MM.1S (cell line): ENCODE measurements at regions not wholly inside any gene's neighbourhood (a gene's known extent, or its start where the extent isn't known, plus 50 kb on each side); places are given as distances from the start of the nearest gene placed in this dataset.

Source experiments
- DNase-seq: peaks from one replicate; pipeline ENCODE4 v3.0.0-alpha.2; 2015
- H2AFZ ChIP-seq: fragments of 300-600 bp; sonication (generic); 2 replicates; pipeline ENCODE4 v1.6.0; 2016; ENCODE audit warnings: antibody characterized with exemption, low read length
- H3F3A ChIP-seq: fragments of 300-600 bp; sonication (generic); 2 replicates; pipeline ENCODE4 v1.6.1; 2016; ENCODE audit warnings: mild to moderate bottlenecking, antibody characterized with exemption, low read length, moderate library complexity, mixed read lengths; ENCODE audit not compliant: insufficient read depth
- H3K27ac ChIP-seq: fragments of 300-600 bp; sonication (generic); 2 replicates; pipeline ENCODE4 v1.5.1; 2016; ENCODE audit warnings: mild to moderate bottlenecking, low read length
- H3K27me3 ChIP-seq: fragments of 300-600 bp; sonication (generic); replicated peaks from 2 replicates; pipeline ENCODE4 v1.6.0; 2016; ENCODE audit warnings: low read length; ENCODE audit not compliant: insufficient read depth
- H3K36me3 ChIP-seq: fragments of 300-600 bp; sonication (generic); replicated peaks from 2 replicates; pipeline ENCODE4 v1.6.1; 2016; ENCODE audit warnings: mild to moderate bottlenecking, low read length, mixed read lengths; ENCODE audit not compliant: insufficient read depth
- H3K4me1 ChIP-seq: fragments of 300-600 bp; sonication (generic); 2 replicates; pipeline ENCODE4 v1.6.1; 2016; ENCODE audit warnings: low read length, mixed read lengths
- H3K4me2 ChIP-seq: fragments of 300-600 bp; sonication (generic); 2 replicates; pipeline ENCODE4 v1.6.0; 2016; ENCODE audit warnings: low read depth, low read length
- H3K4me3 ChIP-seq: fragments of 300-600 bp; sonication (generic); 2 replicates; pipeline ENCODE4 v1.5.1; 2016; ENCODE audit warnings: low read length, mixed read lengths
- H3K79me2 ChIP-seq: fragments of 300-600 bp; sonication (generic); 2 replicates; pipeline ENCODE4 v1.6.1; 2016; ENCODE audit warnings: mixed run types, low read length, mixed read lengths
- H3K9ac ChIP-seq: fragments of 300-600 bp; sonication (generic); 2 replicates; pipeline ENCODE4 v1.6.1; 2016; ENCODE audit warnings: low read length, mixed read lengths
- H3K9me2 ChIP-seq: fragments of 300-600 bp; sonication (generic); replicated peaks from 2 replicates; pipeline ENCODE4 v1.6.1; 2016; ENCODE audit warnings: mild to moderate bottlenecking, low read length, mixed read lengths; ENCODE audit not compliant: insufficient read depth
- H3K9me3 ChIP-seq: fragments of 300-600 bp; sonication (generic); replicated peaks from 2 replicates; pipeline ENCODE4 v1.6.1; 2016; ENCODE audit warnings: mild to moderate bottlenecking, low read length, mixed read lengths; ENCODE audit not compliant: insufficient read depth
- H4K20me1 ChIP-seq: fragments of 300-600 bp; sonication (generic); 2 replicates; pipeline ENCODE4 v1.6.1; 2016; ENCODE audit warnings: mild to moderate bottlenecking, low read length, moderate library complexity, mixed read lengths; ENCODE audit not compliant: insufficient read depth
- CTCF ChIP-seq: fragments of 300-600 bp; sonication (generic); IDR thresholded peaks from 2 replicates; pipeline ENCODE4 v1.5.1; 2016; ENCODE audit warnings: antibody characterized with exemption, low read length, mixed read lengths
- EZH2 ChIP-seq: fragments of 300-600 bp; sonication (generic); optimal IDR thresholded peaks from 2 replicates; pipeline ENCODE3; 2017; ENCODE audit warnings: low read depth, mild to moderate bottlenecking, antibody characterized with exemption, low read length, mixed read lengths
- EZH2phosphoT487 ChIP-seq: fragments of 300-600 bp; sonication (generic); IDR thresholded peaks from 2 replicates; pipeline ENCODE4 v1.6.1; 2018; ENCODE audit warnings: antibody characterized with exemption, low read length

- no peak for DNase-seq
- Histone ChIP-seq H3K79me2 (no peaks in the 10 kb centered on the region), H3K9me2 (no peaks in the 10 kb centered on the region), H3F3A (no peaks in the 10 kb centered on the region), H3K4me1 (no peaks in the 10 kb centered on the region), H3K4me2 (no peak overlapping the region), H3K4me3 (no peak overlapping the region), H3K27me3 (no peaks in the 10 kb centered on the region), H3K9ac (no peak overlapping the region), H3K9me3 (no peaks in the 10 kb centered on the region), H4K20me1 (no peaks in the 10 kb centered on the region), H3K36me3 (no peaks in the 10 kb centered on the region), H3K27ac (no peak overlapping the region), H2AFZ (no peak overlapping the region)
- TF ChIP-seq CTCF = no peak
These were observed 160.4 kb downstream of the CRLF2 start for GRCh38 chrX:1052021-1052420.

- Histone ChIP-seq H3K36me3 (no peaks in the 10 kb centered on the region), H3K9ac (no peak overlapping the region), H2AFZ (no peak overlapping the region), H3K27me3 (no peaks in the 10 kb centered on the region), H3K27ac (no peak overlapping the region), H4K20me1 (no peaks in the 10 kb centered on the region), H3K9me3 (no peaks in the 10 kb centered on the region), H3K4me2 (no peak overlapping the region), H3F3A (no peaks in the 10 kb centered on the region), H3K79me2 (no peaks in the 10 kb centered on the region), H3K4me1 (no peaks in the 10 kb centered on the region), H3K9me2 (no peaks in the 10 kb centered on the region), H3K4me3 (no peak overlapping the region)
- DNase-seq = no peak
- TF ChIP-seq EZH2 = no peak
- TF ChIP-seq EZH2phosphoT487 = no peak
- TF ChIP-seq CTCF = no peak
These were observed 161.0 kb downstream of the CRLF2 start for GRCh38 chrX:1051421-1051820.

- H3K36me3 ChIP-seq = no peaks in the 10 kb centered on the region
- H3K9me3 ChIP-seq = no peaks in the 10 kb centered on the region
- H3K27ac ChIP-seq = no peak overlapping the region
- no peak overlapping the region for H3K9ac ChIP-seq
- H3K9me2 ChIP-seq = no peaks in the 10 kb centered on the region
- H3K4me2 ChIP-seq = no peak overlapping the region
- no peaks in the 10 kb centered on the region for H4K20me1 ChIP-seq
- no peak overlapping the region for H3K4me3 ChIP-seq
- H3K27me3 ChIP-seq = no peaks in the 10 kb centered on the region
- no peaks in the 10 kb centered on the region for H3K4me1 ChIP-seq
- no peaks in the 10 kb centered on the region for H3F3A ChIP-seq
- H2AFZ ChIP-seq = no peak overlapping the region
- no peak for TF ChIP-seq CTCF
- no peak for TF ChIP-seq EZH2
- TF ChIP-seq EZH2phosphoT487 = no peak
- no peaks in the 10 kb centered on the region for H3K79me2 ChIP-seq
- DNase-seq = no peak
These were observed 166.7 kb downstream of the CRLF2 start for GRCh38 chrX:1045680-1046314.
